Endothelial cell of umbilical vein (primary cell): ENCODE measurements at regions not wholly inside any gene's neighbourhood (a gene's known extent, or its start where the extent isn't known, plus 50 kb on each side); places are given as distances from the start of the nearest gene placed in this dataset.

ENCODE experiments used
- BruUV-seq: library from RNA; stranded (reverse); fragments of 400-500 nt; replicated peaks from 2 replicates; lab custom pipeline; 2021; lab: Mats Ljungman, UMichigan
- CTCF ChIA-PET: fragments of 300-600, 350-600 bp; sonication (Branson Sonifier 250); formaldehyde crosslinking; loops from one replicate; lab custom pipeline; 2021; ENCODE audit warnings: antibody characterized with exemption, inconsistent platforms; lab: Charles Lee
- POLR2A ChIA-PET: fragments of 300-600, 350-600 bp; sonication (Branson Sonifier 250); formaldehyde crosslinking; loops from one replicate; lab custom pipeline; 2021; ENCODE audit warnings: antibody characterized with exemption, inconsistent platforms; lab: Charles Lee
- DNase-seq: peaks from one replicate; pipeline ENCODE4 v3.0.0-alpha.2; 2011; ENCODE audit warnings: low read depth, low spot score
- FAIRE-seq: peaks from 2 replicates; lab custom pipeline; 2011; peaks lifted over from hg19 to GRCh38; lab: Jason Lieb, UNC
- H2AFZ ChIP-seq: 2 replicates; pipeline ENCODE4 v1.6.0; 2012; ENCODE audit warnings: low read depth, low read length, control low read depth, inconsistent platforms
- H3K27ac ChIP-seq: 2 replicates; pipeline ENCODE4 v1.5.1; 2011; ENCODE audit warnings: low read depth, mild to moderate bottlenecking, control low read depth, low read length, moderate library complexity; ENCODE audit not compliant: insufficient read depth
- H3K27me3 ChIP-seq, 2 experiments: 2 replicates each; pipeline versions ENCODE4 v1.6.0 to v1.6.1; 2011; ENCODE audit warnings: low read length in 2 of 2, mixed read lengths in 1 of 2; ENCODE audit not compliant: control insufficient read depth in 2 of 2, insufficient read depth in 2 of 2
- H3K36me3 ChIP-seq, 2 experiments: 2 replicates in 1 of 2; 3 replicates in 1 of 2; pipeline ENCODE4 v1.5.1; 2011; ENCODE audit warnings: low read length in 2 of 2, mild to moderate bottlenecking in 1 of 2, moderate library complexity in 1 of 2; ENCODE audit not compliant: control insufficient read depth in 2 of 2, insufficient read depth in 2 of 2; ENCODE audit errors: extremely low read depth in 1 of 2
- H3K4me1 ChIP-seq: 3 replicates; pipeline ENCODE4 v1.5.1; 2011; ENCODE audit warnings: mild to moderate bottlenecking, low read length; ENCODE audit not compliant: control insufficient read depth, insufficient read depth; ENCODE audit errors: extremely low read depth
- H3K4me2 ChIP-seq: 2 replicates; pipeline ENCODE4 v1.6.1; 2011; ENCODE audit warnings: low read length, control low read depth, mixed read lengths; ENCODE audit not compliant: insufficient read depth
- H3K4me3 ChIP-seq, 3 experiments: fragments of 200-600 bp in 1 of 3; sonication (generic), shearing (Covaris generic) in 1 of 3; replicated peaks in 1 of 3; 2 replicates each; pipeline ENCODE4 v1.5.1; 2011 to 2016; ENCODE audit warnings: control low read depth in 3 of 3, low read length in 3 of 3, mild to moderate bottlenecking in 2 of 3, inconsistent platforms in 1 of 3, low read depth in 1 of 3, moderate library complexity in 1 of 3; ENCODE audit not compliant: insufficient read depth in 1 of 3
- H3K79me2 ChIP-seq: 2 replicates; pipeline ENCODE4 v1.6.0; 2012; ENCODE audit warnings: low read length, inconsistent platforms; ENCODE audit not compliant: control insufficient read depth, insufficient read depth
- H3K9ac ChIP-seq: replicated peaks from 2 replicates; pipeline ENCODE3; 2011; ENCODE audit warnings: low read length, control low read depth; ENCODE audit not compliant: insufficient read depth; ENCODE audit errors: extremely low read depth
- H3K9me1 ChIP-seq: replicated peaks from 3 replicates; pipeline ENCODE4 v1.6.0; 2011; ENCODE audit warnings: mild to moderate bottlenecking, low read length; ENCODE audit not compliant: control insufficient read depth, insufficient read depth; ENCODE audit errors: extremely low read depth
- H3K9me3 ChIP-seq: replicated peaks from 2 replicates; pipeline ENCODE4 v1.5.1; 2012; ENCODE audit warnings: low read length, inconsistent platforms; ENCODE audit not compliant: control insufficient read depth, insufficient read depth
- H4K20me1 ChIP-seq: replicated peaks from 2 replicates; pipeline ENCODE3; 2011; ENCODE audit warnings: mild to moderate bottlenecking, low read length; ENCODE audit not compliant: control insufficient read depth, insufficient read depth; ENCODE audit errors: extremely low read depth
- CTCF ChIP-seq, 2 donors: IDR thresholded peaks; 1 replicate in 1 of 2; 2 replicates in 1 of 2; pipeline ENCODE4 v1.5.1; 2011; ENCODE audit warnings: low read length in 2 of 2, mild to moderate bottlenecking in 2 of 2, moderate library complexity in 2 of 2, control low read depth in 1 of 2, inconsistent platforms in 1 of 2, low read depth in 1 of 2; ENCODE audit not compliant: insufficient read depth in 1 of 2; ENCODE audit errors: extremely low read depth in 1 of 2
- EZH2 ChIP-seq: IDR thresholded peaks from 2 replicates; pipeline ENCODE4 v1.6.1; 2012; ENCODE audit warnings: borderline replicate concordance, low read depth, mild to moderate bottlenecking, moderate library complexity, low read length, inconsistent platforms; ENCODE audit not compliant: severe bottlenecking
- FOS ChIP-seq: IDR thresholded peaks from 2 replicates; pipeline ENCODE4 v1.6.1; 2011; ENCODE audit warnings: mild to moderate bottlenecking, low read length, moderate library complexity, borderline replicate concordance; ENCODE audit not compliant: insufficient read depth
- GATA2 ChIP-seq: IDR thresholded peaks from 2 replicates; pipeline ENCODE4 v1.7.0; 2011; ENCODE audit warnings: low read depth, mild to moderate bottlenecking, moderate library complexity, mixed read lengths, low read length; ENCODE audit not compliant: insufficient read length, insufficient read depth
- JUN ChIP-seq: IDR thresholded peaks from 2 replicates; pipeline ENCODE4 v1.6.1; 2011; ENCODE audit warnings: borderline replicate concordance, low read depth; ENCODE audit not compliant: insufficient read length, insufficient read depth
- MAX ChIP-seq: IDR thresholded peaks from 2 replicates; pipeline ENCODE4 v1.6.1; 2011; ENCODE audit not compliant: insufficient read depth, insufficient read length
- MYC ChIP-seq: IDR thresholded peaks from one replicate; pipeline ENCODE4 v1.6.1; 2011; ENCODE audit warnings: mild to moderate bottlenecking, low read depth, low read length
- POLR2A ChIP-seq: IDR thresholded peaks from 2 replicates; pipeline ENCODE4 v1.6.1; 2012; ENCODE audit warnings: low read depth, mild to moderate bottlenecking, control low read depth, low read length
- POLR2AphosphoS5 ChIP-seq: IDR thresholded peaks from 2 replicates; pipeline ENCODE4 v1.6.1; 2012; ENCODE audit warnings: low read depth, mild to moderate bottlenecking, control low read depth, low read length, moderate library complexity; ENCODE audit not compliant: insufficient read depth
- dilution Hi-C: fragments of 300-500 bp; cut with MboI; formaldehyde crosslinking; loops from one replicate; pipeline ENCODE4 v1.15.0; 2019; ENCODE audit warnings: low sequenced_read_pairs; ENCODE audit not compliant: extremely low pct_ligation_motif_present
- intact Hi-C: fragments of 100-400 bp; cut with micrococcal nuclease; formaldehyde crosslinking; loops from one replicate; pipeline ENCODE4 v1.10.0; 2022

- no peaks in the 10 kb centered on the region for H3K36me3 ChIP-seq
- H3K4me2 ChIP-seq, result no peak overlapping the region
- H3K9me3 ChIP-seq, result no peaks in the 10 kb centered on the region
- H3K4me3 ChIP-seq, result no peak overlapping the region
- no peaks in the 10 kb centered on the region for H3K27me3 ChIP-seq
- no TSS peak for BruUV-seq
- ChIA-PET CTCF (no interaction called here), POLR2A (no interaction called here)
- dilution Hi-C loops (no loop called here), intact Hi-C loops (no loop called here)
- H3K4me1 ChIP-seq, result no peaks in the 10 kb centered on the region
- H2AFZ ChIP-seq, result no peak overlapping the region
- H3K9me1 ChIP-seq, result no peaks in the 10 kb centered on the region
- H4K20me1 ChIP-seq, result no peaks in the 10 kb centered on the region
- H3K9ac ChIP-seq, result no peak overlapping the region
- no peak for TF ChIP-seq MYC
- TF ChIP-seq MAX, result no peak
- TF ChIP-seq CTCF (IDR thresholded peaks at IDR 0.05; ENCODE audit: extremely low read depth in 1 of 2, insufficient read depth in 1 of 2, low read depth in 1 of 2, low read length in 2 of 2), result no peak
- TF ChIP-seq POLR2AphosphoS5, result no peak
- no peak for TF ChIP-seq EZH2
- TF ChIP-seq FOS, result no peak
- no peak for TF ChIP-seq GATA2
- TF ChIP-seq JUN, result no peak
- no peak for TF ChIP-seq POLR2A
- no peak for FAIRE-seq
- no peak for DNase-seq
- no peaks in the 10 kb centered on the region for H3K79me2 ChIP-seq
- no peak overlapping the region for H3K27ac ChIP-seq
These were observed 803.7 kb downstream of the NCAM2 start for GRCh38 chr21:21801921-21802320.
